HG02798 (cell line): ENCODE measurements at regions not wholly inside any gene's neighbourhood (a gene's known extent, or its start where the extent isn't known, plus 50 kb on each side); places are given as distances from the start of the nearest gene placed in this dataset.

Experiments used
- ATAC-seq: cut with Tn5 transposase; IDR thresholded peaks from one replicate; pipeline ENCODE4 v1.9.1; 2021; ENCODE audit warnings: mild to moderate bottlenecking; ENCODE audit not compliant: unreplicated experiment, poor library complexity

GRCh38 chr13:80047406-80047805 lies 293.5 kb downstream of the SPRY2 start:
- no peak for ATAC-seq

- ATAC-seq = no peak
Measured at GRCh38 chr13:80040981-80041317, 300.0 kb downstream of the SPRY2 start.

GRCh38 chr13:80040196-80040980 lies 300.5 kb downstream of the SPRY2 start:
- ATAC-seq = no peak

- peak; percentile 68 for ATAC-seq
Measured at GRCh38 chr13:80039000-80039399, 301.9 kb downstream of the SPRY2 start.

- no peak for ATAC-seq
Measured at GRCh38 chr13:80038371-80038770, 302.6 kb downstream of the SPRY2 start.

GRCh38 chr13:80037505-80037888 lies 303.4 kb downstream of the SPRY2 start:
- ATAC-seq = peak; percentile 67

DNA sequence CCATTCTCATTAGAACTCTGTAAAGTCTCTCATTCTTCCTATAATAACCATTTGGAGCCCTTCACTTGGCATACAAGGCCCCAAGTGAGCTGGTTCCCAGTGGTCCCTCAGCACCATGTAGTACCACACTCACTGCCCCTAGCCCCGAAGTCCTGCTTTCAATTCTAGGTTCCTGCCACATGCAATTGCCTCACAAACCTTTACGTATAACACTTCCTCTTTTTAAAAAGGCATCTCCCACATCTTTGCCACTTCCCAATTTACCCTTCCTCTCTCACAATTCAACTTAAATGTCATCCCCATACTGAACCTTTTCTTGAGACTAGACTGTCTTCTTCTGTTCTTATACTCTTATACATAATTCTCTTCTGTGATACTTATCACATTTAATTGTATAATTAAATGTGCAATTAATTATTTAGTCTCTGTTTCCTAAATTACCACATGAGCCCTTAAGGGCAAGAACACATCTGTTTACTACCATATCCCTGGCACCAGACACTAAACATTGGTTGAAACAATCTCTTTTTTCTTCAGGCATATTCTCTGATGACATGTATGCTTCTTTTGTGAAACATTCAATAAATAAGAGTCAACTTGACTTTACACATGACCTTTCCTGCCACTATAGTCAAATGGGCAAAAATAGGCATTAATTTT lies 304.0 kb downstream of the SPRY2 start:
- ATAC-seq = peak; percentile 44

DNA sequence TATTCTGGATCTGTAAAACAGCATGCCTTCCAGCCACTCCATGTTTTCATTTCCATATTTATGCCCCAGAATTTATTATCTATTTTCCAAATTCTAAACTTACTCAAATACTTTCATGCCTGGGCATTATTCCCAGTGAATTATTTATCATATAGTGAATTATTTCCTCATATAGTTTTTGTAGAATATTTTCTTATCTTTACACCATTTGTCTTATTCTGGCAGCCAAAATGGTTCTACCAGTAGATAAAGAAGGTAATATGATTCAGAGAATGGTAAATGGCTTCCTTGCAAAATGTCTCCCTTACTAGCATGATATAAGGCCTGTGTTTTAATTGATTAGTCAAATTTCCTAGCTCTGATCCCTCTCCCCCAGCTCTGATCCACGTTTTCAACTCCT lies 305.8 kb downstream of the SPRY2 start:
- no peak for ATAC-seq

GRCh38 chr13:80033951-80034350 lies 307.0 kb downstream of the SPRY2 start:
- ATAC-seq = no peak

- no peak for ATAC-seq
Measured at GRCh38 chr13:80033286-80033685, 307.6 kb downstream of the SPRY2 start.

GRCh38 chr13:80030491-80030890 lies 310.4 kb downstream of the SPRY2 start:
- peak; percentile 53 for ATAC-seq

- no peak for ATAC-seq
Measured at GRCh38 chr13:80029170-80029569, 311.8 kb downstream of the SPRY2 start.

GRCh38 chr13:80022146-80022545 lies 318.8 kb downstream of the SPRY2 start:
- ATAC-seq = no peak

DNA sequence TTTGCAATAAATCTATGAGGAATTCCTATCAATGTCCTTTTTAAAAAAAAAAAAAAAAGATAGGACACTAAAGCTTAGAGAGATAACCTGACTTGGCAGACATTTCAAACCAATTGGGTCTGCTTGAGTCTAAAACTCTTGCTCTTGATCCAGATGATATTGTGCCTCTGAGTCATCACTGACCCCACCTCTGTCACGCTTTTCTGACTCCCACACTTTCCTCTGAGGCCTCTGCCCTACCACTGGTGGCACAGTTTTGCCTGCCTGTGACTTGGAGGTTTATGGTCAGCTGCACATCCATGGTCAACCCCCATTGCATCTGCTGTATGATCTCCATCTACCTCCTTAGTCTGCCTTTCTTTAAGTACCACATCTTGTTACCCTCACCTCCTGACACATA lies 328.7 kb downstream of the SPRY2 start:
- peak; percentile 51 for ATAC-seq

DNA sequence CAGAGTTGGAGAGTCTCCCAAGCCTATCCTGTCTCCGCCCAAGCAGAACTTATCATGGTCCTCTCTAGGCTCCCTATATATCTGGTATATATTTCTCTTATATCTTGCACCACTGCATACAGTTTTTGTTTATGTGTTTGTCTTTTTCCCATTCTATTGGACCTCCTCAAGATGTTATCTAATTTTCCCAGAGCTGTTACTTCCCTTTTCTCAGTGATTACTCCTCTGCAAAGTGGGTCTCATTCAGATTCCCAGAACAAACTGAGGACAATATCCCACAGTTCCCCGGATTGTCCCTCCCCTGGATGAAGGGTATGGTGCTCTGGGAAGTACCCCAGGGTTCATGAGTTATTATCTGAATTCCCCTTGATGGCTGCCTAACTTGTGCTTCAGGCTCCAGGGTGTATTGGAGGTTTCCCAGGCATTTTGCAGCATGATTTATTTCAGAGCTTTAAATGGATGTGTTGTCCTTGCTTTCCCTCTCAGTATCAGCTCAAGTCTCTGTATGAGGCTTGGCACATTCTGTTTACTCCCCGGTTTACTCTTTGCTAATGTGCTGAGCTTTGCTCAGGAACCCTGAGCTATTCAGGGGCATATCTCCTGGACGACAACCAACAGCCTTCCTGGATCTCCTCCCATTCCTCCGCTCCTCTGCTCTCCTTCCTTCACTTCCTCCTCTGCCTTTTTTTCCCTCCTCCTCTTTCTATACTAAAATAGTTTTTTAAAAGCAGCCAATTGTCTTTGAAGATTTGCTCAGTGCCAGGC lies 329.3 kb downstream of the SPRY2 start:
- ATAC-seq = no peak

- ATAC-seq = no peak
Measured at GRCh38 chr13:80010846-80011245, 330.1 kb downstream of the SPRY2 start.

GRCh38 chr13:80010286-80010831 lies 330.6 kb downstream of the SPRY2 start:
- no peak for ATAC-seq

- ATAC-seq = no peak
Measured at GRCh38 chr13:80009760-80010159, 331.2 kb downstream of the SPRY2 start.

DNA sequence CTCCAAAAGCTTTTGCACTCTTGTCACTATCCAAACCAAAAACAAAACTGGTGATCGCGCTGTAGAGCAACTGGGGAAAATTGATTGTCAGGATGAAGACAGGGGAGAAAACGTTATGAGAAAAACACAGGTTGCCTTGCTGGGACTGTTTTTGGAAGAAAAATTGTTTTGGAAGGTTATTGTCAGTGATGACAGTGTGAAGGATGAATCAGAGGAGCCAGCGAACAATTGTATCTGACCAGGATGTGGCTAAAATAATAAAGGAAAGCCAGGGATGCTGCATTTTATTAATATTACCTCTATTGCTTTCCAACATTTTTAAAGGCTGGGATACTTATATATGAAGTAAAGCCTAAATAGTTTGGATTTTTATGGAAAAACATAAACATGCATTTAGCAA lies 334.0 kb downstream of the SPRY2 start:
- no peak for ATAC-seq

- no peak for ATAC-seq
Measured at GRCh38 chr13:80001510-80001842, 339.4 kb downstream of the SPRY2 start.
